ENCODE measurements at regions not wholly inside any gene's neighbourhood (a gene's known extent, or its start where the extent isn't known, plus 50 kb on each side); places are given as distances from the start of the nearest gene placed in this dataset.
A peak's percentile ranks its signal among the peaks of the same experiment; 100 is the strongest.

DNA sequence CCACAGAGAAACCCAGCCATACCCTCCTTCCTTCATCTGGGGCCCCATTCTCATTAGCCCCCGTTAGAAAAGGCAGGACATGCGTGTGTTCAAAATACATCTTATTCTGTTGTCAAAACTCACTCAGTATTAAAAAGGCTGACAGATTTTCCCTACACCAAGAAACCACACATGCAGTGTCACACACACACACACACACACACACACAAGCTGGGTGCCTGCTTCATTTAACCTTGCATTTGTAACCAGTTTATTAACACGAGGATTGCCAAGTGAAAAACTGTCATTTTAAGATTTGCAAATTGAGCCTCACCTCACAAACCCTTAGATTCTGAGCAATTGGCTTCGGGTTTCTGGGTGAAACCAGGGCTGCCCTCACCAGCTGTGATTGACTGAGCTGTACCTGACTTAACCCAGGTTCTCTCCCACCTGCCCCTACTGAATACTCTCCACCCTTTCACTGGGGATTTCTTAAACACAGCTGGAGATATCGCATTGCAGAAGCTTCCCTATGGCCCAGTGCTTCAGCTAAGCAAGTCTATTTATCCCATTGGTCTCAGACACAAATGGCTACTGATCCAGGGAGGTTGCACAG, 172.7 kb upstream of the ZNF507 start:
- H4K91ac ChIP-seq (ENCODE audit: insufficient read depth, low read depth, low read length) = no peak overlapping the region
- no peak overlapping the region for H3K27ac ChIP-seq (ENCODE audit: insufficient read depth, low read length)
- H4K5ac ChIP-seq (ENCODE audit: low read depth, low read length) = no peak overlapping the region
- DNase-seq (no peak), ATAC-seq (ENCODE audit: low read depth) (no peak)
- no peak overlapping the region for H3K56ac ChIP-seq (ENCODE audit: extremely low read depth, insufficient read depth, low read length)
- H2BK5ac ChIP-seq (ENCODE audit: low read depth, low read length, poor library complexity, severe bottlenecking) = no peak overlapping the region
- H3K4me2 ChIP-seq (ENCODE audit: low read depth, low read length) = no peak overlapping the region
- no peak overlapping the region for H3K4ac ChIP-seq (ENCODE audit: low read depth, low read length)
- 17% methylated on average over 5 of the region's 5 CpGs; no CpG with 5 or more reads in 1 of the 2 experiments for WGBS, 2 experiments (ENCODE audit: extremely low coverage in 2 of 2, insufficient read length in 1 of 2)
- no peaks in the 10 kb centered on the region for H3K9me1 ChIP-seq (ENCODE audit: insufficient read depth, low read length)
- no peaks in the 10 kb centered on the region for H3K9me3 ChIP-seq (ENCODE audit: control insufficient read depth, insufficient read depth, low read length)
- H4K8ac ChIP-seq (ENCODE audit: low read depth in 2 of 2, low read length in 2 of 2) = no peak overlapping the region
- H3K18ac ChIP-seq (ENCODE audit: low read depth, low read length) = no peak overlapping the region
- H2BK120ac ChIP-seq (ENCODE audit: low read depth, low read length) = no peak overlapping the region
- H2AK5ac ChIP-seq (ENCODE audit: low read depth, low read length) = no peak overlapping the region
- in situ Hi-C loops (cut with MboI; ENCODE audit: low sequenced_read_pairs) = no loop called here
- H3K4me1 ChIP-seq (ENCODE audit: control insufficient read depth, insufficient read depth, low read length) = no peaks in the 10 kb centered on the region
- no peak overlapping the region for H3K4me3 ChIP-seq (ENCODE audit: insufficient read depth, low read depth, low read length)
- TF ChIP-seq NFE2L2 (IDR thresholded peaks at IDR 0.05; ENCODE audit: low read depth, low read length) = no peak
- TF ChIP-seq MAZ (IDR thresholded peaks at IDR 0.05; ENCODE audit: borderline replicate concordance, low read depth, low read length) = no peak
- TF ChIP-seq, protein P1, sequence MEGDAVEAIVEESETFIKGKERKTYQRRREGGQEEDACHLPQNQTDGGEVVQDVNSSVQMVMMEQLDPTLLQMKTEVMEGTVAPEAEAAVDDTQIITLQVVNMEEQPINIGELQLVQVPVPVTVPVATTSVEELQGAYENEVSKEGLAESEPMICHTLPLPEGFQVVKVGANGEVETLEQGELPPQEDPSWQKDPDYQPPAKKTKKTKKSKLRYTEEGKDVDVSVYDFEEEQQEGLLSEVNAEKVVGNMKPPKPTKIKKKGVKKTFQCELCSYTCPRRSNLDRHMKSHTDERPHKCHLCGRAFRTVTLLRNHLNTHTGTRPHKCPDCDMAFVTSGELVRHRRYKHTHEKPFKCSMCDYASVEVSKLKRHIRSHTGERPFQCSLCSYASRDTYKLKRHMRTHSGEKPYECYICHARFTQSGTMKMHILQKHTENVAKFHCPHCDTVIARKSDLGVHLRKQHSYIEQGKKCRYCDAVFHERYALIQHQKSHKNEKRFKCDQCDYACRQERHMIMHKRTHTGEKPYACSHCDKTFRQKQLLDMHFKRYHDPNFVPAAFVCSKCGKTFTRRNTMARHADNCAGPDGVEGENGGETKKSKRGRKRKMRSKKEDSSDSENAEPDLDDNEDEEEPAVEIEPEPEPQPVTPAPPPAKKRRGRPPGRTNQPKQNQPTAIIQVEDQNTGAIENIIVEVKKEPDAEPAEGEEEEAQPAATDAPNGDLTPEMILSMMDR (conservative IDR thresholded peaks at IDR 0.05; ENCODE audit: low read depth, low read length) = no peak
- no peak for TF ChIP-seq MAFK (IDR thresholded peaks at IDR 0.05; ENCODE audit: low read depth, low read length)
- TF ChIP-seq FOS (IDR thresholded peaks at IDR 0.05; ENCODE audit: low read depth, low read length) = no peak
- TF ChIP-seq RCOR1 (IDR thresholded peaks at IDR 0.05; ENCODE audit: insufficient replicate concordance, low read length) = no peak
- H2AFZ ChIP-seq (replicated peaks; ENCODE audit: low read length, poor library complexity) = peak overlapping the region; percentile 0
- CTCF ChIA-PET = interaction anchor here (0.7 kb wide), 1 partner anchor 170 kb away, joined by 4 read pairs; no protein-coding TSS in a partner anchor
- intact Hi-C loops (cut with micrococcal nuclease) = no loop called here
- H2AK9ac ChIP-seq (replicated peaks; ENCODE audit: low read depth, low read length, poor library complexity) = no peak overlapping the region
- no peak overlapping the region for H3K9ac ChIP-seq (ENCODE audit: low read depth, low read length)
- dilution Hi-C loops (cut with HindIII; ENCODE audit: low sequenced_read_pairs, unreplicated experiment) = no loop called here
- H3K23ac ChIP-seq (ENCODE audit: low read depth, low read length) = no peak overlapping the region
- no peak overlapping the region for H2BK20ac ChIP-seq (ENCODE audit: low read depth, low read length)
- H4K20me1 ChIP-seq (ENCODE audit: insufficient read depth, low read length) = no peaks in the 10 kb centered on the region
- no peaks in the 10 kb centered on the region for H3K79me1 ChIP-seq (ENCODE audit: low read depth in 1 of 2, low read length in 2 of 2)
- H3K36me3 ChIP-seq (ENCODE audit: control insufficient read depth, insufficient read depth, low read length) = no peaks in the 10 kb centered on the region
- no TSS peak for BruUV-seq (replicated peaks)
- no peak overlapping the region for H2BK15ac ChIP-seq (ENCODE audit: low read depth, low read length)
- POLR2A ChIA-PET (ENCODE audit: unreplicated experiment) = no interaction called here
- H3K27me3 ChIP-seq (ENCODE audit: control insufficient read depth, insufficient read depth, low read length) = no peaks in the 10 kb centered on the region
- no peak overlapping the region for H3K14ac ChIP-seq (replicated peaks; ENCODE audit: low read depth, low read length)

Measured in IMR-90 (cell line).